ENCODE measurements at regions not wholly inside any gene's neighbourhood (a gene's known extent, or its start where the extent isn't known, plus 50 kb on each side); places are given as distances from the start of the nearest gene placed in this dataset.

- H3K4me3 ChIP-seq (ENCODE audit: low read depth in 1 of 2, low read length in 1 of 2), result no peak overlapping the region
- no peaks in the 10 kb centered on the region for H3K9me3 ChIP-seq
- no peaks in the 10 kb centered on the region for H3K4me1 ChIP-seq (ENCODE audit: control insufficient read depth in 1 of 2, insufficient read depth in 1 of 2, low read depth in 1 of 2, low read length in 1 of 2)
- no peaks in the 10 kb centered on the region for H3K36me3 ChIP-seq
- no peak overlapping the region for H3K27ac ChIP-seq
- H3K27me3 ChIP-seq, result no peaks in the 10 kb centered on the region
- no peak for TF ChIP-seq CTCF (IDR thresholded peaks at IDR 0.05)
Observed at GRCh38 chr9:16134351-16134750, 581.5 kb downstream of the CCDC171 start.

GRCh38 chr9:16135968-16136367 is 583.1 kb downstream of the CCDC171 start:
- H3K4me1 ChIP-seq (ENCODE audit: control insufficient read depth in 1 of 2, insufficient read depth in 1 of 2, low read depth in 1 of 2, low read length in 1 of 2), result no peaks in the 10 kb centered on the region
- no peaks in the 10 kb centered on the region for H3K27me3 ChIP-seq
- H3K36me3 ChIP-seq, result no peaks in the 10 kb centered on the region
- no peak for TF ChIP-seq CTCF (IDR thresholded peaks at IDR 0.05)
- no peaks in the 10 kb centered on the region for H3K9me3 ChIP-seq
- no peak overlapping the region for H3K4me3 ChIP-seq (ENCODE audit: low read depth in 1 of 2, low read length in 1 of 2)
- no peak overlapping the region for H3K27ac ChIP-seq

- Histone ChIP-seq H3K27ac (no peak overlapping the region), H3K36me3 (no peaks in the 10 kb centered on the region), H3K27me3 (no peaks in the 10 kb centered on the region), H3K9me3 (no peaks in the 10 kb centered on the region), H3K4me1 (ENCODE audit: control insufficient read depth in 1 of 2, insufficient read depth in 1 of 2, low read depth in 1 of 2, low read length in 1 of 2) (no peaks in the 10 kb centered on the region), H3K4me3 (ENCODE audit: low read depth in 1 of 2, low read length in 1 of 2) (no peak overlapping the region)
- TF ChIP-seq CTCF (IDR thresholded peaks at IDR 0.05), result no peak
Observed at GRCh38 chr9:16136451-16136850, 583.6 kb downstream of the CCDC171 start.

GRCh38 chr9:16136961-16137360 is 584.1 kb downstream of the CCDC171 start:
- no peak overlapping the region for H3K27ac ChIP-seq
- H3K27me3 ChIP-seq, result no peaks in the 10 kb centered on the region
- no peaks in the 10 kb centered on the region for H3K36me3 ChIP-seq
- no peak for TF ChIP-seq CTCF (IDR thresholded peaks at IDR 0.05)
- no peaks in the 10 kb centered on the region for H3K9me3 ChIP-seq
- H3K4me1 ChIP-seq (ENCODE audit: control insufficient read depth in 1 of 2, insufficient read depth in 1 of 2, low read depth in 1 of 2, low read length in 1 of 2), result no peaks in the 10 kb centered on the region
- no peak overlapping the region for H3K4me3 ChIP-seq (ENCODE audit: low read depth in 1 of 2, low read length in 1 of 2)

- no peak for TF ChIP-seq CTCF (IDR thresholded peaks at IDR 0.05)
- Histone ChIP-seq H3K27ac (no peak overlapping the region), H3K4me1 (ENCODE audit: control insufficient read depth in 1 of 2, insufficient read depth in 1 of 2, low read depth in 1 of 2, low read length in 1 of 2) (no peaks in the 10 kb centered on the region), H3K27me3 (no peaks in the 10 kb centered on the region), H3K9me3 (no peaks in the 10 kb centered on the region), H3K36me3 (no peaks in the 10 kb centered on the region), H3K4me3 (ENCODE audit: low read depth in 1 of 2, low read length in 1 of 2) (no peak overlapping the region)
Observed at GRCh38 chr9:16138561-16139491, 586.0 kb downstream of the CCDC171 start.

All from neutrophil (primary cell).